Kidney glomerular epithelial cell (primary cell): ENCODE measurements at regions not wholly inside any gene's neighbourhood (a gene's known extent, or its start where the extent isn't known, plus 50 kb on each side); places are given as distances from the start of the nearest gene placed in this dataset.
"Not testable (repeated sequence)": the region's sequence is repeated elsewhere in the genome, so short reads cannot be mapped to it uniquely, and the experiment has no call there.

Experiments used
- DNase-seq: peaks from one replicate; lab custom pipeline; 2025; lab: John Stamatoyannopoulos, UW

DNA sequence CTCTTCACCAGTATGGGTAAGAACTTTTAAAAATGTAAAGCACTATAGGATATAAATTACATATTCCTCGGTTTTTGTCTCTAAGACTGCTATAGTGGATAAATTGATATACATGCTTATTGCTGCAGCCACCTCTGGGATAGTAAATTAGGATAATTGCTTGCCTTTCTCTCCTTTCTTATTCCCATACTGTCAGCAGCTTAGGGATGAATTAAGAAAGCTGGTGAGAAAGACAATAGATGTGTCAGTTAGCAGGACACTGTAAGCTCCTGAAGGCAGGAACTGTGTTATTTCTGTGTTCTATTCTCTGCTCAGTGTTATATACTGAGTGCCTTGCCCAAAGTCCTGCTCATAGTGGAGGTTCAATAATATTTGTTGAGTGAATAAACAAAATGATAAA is 828.6 kb upstream of the ACVR2A start:
- no peak for DNase-seq

DNA sequence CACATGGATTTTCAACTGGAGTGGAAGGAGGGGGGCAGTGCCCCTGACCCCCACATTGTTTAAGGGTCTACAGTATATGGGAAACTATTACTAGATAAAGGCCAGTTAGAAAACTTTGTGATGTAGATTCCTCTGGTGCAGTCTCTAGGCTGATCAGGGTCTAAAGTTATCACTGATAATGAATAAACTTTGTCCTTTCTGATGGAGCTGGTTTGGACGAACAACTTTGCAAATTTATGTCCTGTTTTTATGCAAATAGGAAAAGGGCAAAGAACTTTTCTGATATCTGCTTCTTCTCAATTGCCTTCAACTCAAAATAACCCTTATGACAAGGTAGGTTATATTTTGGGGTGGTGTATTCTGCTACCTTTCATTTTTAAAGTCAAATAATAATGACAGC is 829.2 kb upstream of the ACVR2A start:
- DNase-seq = no peak

DNA sequence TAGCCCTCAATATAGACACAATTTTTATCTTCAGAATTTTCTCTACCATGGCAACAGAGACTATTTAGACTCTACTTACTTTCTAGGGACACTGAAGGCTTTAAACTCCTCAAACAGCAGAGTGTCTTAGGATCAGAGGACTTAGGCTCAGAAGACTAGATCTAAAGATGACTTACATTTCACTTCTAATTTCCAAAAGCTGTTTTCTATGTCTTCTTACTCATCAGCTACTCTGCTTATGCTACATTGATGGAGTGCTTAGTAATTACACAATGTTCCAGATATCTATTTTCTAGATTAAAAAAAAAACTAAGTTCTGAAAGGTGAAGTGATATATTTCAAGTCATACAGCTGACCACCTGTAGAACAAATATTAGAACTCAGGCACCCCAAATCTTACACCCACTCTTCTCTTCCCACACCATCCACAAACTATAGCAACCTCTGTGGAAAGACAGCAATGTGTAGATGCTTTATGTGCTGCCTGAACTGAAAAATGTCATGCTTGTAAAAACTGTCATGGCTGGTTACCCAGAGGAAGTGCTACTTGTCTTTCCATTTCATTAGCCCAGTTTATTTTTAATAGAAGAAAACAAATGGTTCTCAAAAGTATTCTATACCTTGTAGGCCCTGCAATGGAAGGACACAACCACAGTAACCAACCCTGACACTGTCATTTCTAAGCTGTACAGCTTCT is 831.0 kb upstream of the ACVR2A start:
- no peak for DNase-seq

DNA sequence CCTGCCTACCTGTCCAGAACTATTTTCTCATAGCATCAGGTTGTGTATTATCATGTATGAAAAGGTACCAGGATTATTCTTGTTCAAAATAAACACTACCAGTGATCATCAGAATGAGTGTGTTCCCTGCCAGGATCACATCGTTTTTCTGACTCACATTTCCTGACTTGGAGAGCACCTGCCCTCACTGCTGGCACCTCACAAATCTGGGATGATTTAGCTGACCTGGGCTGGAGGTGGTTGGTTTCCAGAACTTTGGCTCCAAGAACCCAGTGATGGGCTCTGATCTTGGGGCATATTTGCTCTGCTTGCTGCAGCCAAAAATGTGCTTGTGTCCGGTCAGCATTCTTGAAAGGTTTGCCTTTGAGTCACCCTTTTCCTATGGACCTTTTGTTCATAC is 836.3 kb upstream of the ACVR2A start:
- DNase-seq = no peak

DNA sequence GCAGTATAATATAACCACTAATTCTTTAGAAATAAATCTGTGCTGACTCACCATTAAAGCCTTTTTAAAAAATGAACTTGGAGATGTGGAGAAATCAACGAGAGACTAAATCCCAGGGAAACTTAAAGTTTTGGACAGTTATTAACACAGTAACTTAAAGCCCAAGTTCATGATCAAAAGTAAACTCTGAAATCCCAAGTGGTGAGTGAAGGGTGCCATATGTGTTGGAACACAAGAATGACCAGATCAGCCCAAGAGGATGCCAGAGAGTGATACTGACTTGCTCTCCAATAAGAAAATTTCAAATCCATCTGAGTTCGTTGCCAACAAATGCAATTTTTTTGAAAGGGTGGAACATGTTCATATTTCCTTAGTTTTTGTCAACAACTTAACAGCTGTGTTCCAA is 838.1 kb upstream of the ACVR2A start:
- DNase-seq = no peak

DNA sequence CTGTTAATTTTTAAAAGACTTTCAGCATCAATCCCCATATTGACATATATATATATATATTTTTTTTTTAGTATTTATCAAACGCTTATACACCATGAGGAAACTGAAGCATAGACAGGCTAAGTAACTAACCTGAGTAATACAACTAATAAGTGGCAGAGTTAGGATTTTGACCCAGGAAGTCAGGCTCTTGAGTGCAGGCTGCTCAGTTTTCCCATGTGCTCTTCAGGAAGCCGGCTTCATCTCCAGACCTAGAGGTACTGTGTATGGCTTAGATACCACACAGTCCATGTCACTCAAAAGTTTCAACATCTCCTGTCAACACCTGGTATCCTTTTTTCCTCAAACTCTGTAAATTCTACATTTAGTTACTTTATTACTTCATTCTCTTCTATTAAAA is 841.7 kb upstream of the ACVR2A start:
- no peak for DNase-seq

DNA sequence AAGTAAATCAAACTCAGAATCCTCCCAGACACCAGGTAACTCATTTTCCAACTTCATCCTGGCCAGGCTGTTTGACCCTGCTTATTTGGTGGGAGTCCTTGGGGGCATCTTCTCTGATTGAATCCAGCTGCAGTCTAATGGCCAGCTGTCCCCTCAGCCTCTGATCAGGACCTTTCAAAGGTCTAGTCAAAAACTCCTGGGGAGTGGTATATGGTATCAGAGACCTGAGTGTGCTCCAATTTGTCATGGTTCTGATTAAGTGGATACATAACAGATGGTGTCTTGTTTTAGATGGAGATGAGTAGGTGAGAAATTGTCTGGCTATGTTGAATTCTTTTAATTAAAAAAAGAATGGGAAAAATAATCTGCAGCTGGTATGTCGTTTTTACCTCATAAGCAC is 842.6 kb upstream of the ACVR2A start:
- no peak for DNase-seq

DNA sequence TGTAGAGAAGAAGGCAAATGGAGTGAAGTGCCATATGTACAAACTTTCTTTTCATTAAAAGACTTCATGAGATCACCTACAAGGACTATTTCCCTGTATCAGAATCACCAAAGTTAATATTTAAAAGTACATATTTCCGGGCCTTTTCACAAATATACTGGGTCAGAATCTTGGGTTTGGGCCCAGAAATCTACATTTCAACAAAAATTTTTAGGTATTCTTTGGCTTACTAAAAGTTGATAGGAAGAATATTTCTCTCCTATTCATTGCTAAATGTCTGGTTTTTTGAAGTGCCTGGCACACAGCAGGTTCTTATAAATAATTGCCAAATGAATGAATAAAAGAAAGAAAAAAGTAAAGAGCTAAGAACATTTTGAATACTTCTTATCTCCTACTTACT is 843.8 kb upstream of the ACVR2A start:
- no peak for DNase-seq

DNA sequence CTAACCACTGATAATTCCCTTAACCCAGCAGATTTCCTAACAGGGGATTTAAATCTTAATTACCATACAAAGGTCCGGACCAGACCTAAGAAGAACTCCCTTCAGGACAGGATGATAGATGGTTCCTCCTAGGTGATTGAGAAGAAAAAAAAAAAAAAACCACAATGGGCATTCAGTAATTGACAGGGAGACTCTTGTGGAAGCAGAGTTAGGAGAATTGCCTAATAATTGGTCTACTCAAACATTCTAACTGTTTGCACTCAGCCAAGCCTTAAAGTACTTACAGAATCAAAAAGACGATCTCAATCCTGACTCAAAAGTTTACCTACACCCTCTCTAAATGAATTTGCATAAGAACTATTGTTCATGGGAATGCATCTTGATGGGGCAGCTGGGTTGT is 844.7 kb upstream of the ACVR2A start:
- not testable (repeated sequence) for DNase-seq

DNA sequence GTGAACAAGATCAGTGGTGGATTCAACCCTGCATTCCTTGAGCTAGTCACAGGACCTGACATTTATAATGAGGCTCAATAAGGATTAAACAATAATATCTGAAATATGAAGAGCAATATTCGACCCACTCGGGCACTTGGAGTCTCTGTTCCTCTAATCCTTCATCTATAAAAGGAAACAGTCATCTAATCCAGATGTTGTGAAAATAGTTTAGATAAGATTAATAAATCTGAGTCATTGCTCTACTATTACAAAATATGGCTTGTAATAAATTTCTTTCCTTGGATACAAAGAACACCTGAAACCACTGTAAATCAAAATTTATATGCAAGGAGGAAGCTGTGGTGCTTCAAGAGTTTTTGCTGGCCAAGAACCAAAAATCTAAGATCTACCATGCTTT is 846.9 kb upstream of the ACVR2A start:
- no peak for DNase-seq

DNA sequence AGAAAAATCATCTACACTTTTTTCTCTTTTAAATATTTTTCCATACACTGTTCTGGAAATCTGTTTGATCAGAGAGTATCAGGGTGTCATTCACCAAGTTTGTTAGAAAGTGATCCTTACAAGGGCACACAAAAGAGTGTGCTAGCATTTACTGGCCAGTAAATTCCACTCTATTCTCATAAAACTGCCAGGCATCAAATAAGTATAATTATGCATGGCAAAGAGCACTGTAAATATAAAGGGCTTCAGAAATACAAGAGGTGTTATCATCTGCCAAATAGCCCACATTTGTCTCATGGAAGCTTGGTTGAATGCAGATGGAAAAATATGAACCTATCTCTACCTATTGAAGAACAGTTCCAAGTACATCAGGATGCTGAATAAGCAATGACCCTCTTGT is 847.3 kb upstream of the ACVR2A start:
- DNase-seq = no peak

DNA sequence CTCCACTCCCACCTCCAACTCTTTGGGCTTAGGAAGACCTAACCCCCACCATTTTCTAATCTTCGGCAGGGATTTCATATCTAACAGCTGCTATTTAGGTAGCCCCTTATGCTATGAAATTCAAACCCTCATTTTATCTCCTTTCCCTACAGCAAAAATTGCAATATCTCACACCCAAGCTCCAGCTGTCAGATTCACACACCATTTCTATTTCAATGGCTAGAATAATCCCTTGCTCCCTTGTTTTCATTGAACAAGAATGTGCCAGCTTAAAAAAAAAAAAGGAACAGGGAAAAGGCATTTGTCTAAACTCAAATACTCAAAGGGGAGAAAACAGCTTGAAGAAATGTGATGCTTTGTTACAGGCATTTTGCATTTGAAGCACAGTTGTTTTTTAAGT is 850.6 kb upstream of the ACVR2A start:
- no peak for DNase-seq

DNA sequence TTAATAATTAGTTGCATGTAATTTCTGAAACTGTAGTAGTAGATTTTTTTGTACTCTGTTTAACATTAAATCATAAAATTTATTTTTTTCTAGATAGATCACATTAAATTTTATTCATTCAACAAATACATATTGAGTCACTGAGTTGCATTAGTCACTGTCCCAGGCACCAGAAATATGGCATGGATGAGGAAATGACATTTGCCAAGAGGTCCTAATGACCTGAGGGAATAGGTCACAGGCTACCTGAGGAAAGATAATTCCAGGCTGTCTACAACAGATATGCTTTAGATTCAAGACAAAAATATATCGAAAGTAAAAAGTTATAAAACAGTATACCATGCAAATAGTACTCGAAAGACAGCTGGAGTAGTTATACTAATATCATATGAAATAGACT is 852.4 kb upstream of the ACVR2A start:
- DNase-seq = no peak

DNA sequence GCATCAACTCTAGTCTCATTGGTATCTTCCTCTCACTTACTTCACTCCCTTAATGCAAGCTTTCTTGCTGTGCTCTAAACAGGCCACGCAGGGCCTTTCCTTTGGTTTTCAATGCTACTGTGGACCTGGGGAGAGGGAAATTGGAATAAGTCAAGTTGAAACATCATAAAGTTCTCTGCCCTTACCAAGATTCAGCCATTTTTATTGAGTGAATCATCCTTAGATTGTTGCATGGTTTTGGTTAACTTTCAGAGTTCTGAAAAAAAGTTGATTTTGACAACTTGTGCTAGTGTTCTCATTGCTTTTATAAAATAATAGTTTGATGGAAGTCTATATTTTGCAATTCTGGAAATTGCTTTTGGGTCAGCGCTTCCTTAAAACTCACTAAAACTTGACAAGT is 852.8 kb upstream of the ACVR2A start:
- no peak for DNase-seq

DNA sequence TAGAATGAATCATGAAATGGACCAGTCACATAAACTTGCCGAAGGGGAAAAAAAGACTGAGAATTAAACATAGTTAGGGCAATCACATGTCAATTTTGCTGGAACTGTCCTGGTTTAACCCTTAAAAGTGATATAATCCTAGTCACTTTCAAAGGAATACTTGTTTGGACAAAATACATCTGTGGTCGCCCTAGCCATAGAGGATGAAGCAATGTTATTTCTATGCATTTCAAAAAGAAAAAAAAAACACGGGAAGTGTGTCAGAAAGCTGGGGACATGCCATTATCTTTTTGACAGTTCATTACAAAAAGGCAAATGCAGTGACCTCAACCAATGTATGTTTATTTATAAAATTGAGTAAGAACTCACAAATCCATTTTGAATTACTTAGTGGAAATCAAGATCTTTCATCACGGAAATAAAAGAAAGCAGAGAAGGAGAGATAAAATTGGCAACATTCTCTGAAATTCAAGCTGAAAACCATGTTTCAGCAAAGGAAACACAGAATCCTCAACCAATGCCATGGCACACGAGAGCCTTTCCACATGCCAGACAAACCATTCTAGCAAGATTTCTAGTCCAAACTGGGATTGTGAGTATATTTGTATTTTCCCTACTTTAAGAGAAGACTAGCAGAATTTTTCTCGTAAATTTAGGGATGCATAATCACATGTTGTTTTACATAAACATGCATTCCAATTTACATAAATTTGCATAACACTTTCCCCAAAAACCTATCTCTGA is 854.3 kb upstream of the ACVR2A start:
- DNase-seq = no peak

DNA sequence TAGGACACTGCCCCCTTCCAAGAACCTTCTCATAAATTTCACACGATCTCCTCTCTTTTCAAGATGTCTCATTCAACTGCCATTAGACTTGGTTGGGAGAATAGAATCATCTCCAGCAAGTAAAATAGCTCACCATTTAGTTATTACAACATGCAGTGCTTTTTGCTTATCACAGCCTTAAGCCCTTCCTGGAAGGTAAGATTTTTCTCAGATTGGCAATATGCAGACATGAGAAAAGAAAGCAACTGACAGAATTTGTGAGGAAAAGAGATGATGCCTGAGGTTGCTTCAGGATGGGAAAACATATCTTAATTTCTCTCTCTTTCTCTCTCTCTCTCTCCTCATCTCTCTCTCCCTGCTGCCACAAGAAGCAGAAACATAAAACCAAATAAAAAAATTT is 855.1 kb upstream of the ACVR2A start:
- no peak for DNase-seq

DNA sequence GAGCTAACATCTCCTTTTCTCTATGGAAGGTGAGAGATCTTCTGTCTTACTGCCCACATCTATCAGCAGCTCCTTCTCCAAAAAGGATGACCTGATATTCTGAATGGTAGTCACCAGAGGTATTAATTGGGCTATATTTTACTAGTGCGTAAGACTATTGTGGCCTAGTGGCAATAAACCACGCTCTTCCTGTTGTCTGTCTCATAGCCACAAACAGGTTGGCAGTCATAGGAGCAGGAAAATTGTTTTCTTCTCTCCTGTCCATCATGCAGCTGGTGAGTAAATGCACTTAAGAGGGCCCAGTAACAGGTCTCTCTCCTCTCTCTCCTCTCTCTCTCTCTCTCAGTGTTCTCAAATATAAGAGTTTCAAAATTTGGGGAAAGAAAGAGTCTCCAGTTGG is 856.8 kb upstream of the ACVR2A start:
- no peak for DNase-seq

DNA sequence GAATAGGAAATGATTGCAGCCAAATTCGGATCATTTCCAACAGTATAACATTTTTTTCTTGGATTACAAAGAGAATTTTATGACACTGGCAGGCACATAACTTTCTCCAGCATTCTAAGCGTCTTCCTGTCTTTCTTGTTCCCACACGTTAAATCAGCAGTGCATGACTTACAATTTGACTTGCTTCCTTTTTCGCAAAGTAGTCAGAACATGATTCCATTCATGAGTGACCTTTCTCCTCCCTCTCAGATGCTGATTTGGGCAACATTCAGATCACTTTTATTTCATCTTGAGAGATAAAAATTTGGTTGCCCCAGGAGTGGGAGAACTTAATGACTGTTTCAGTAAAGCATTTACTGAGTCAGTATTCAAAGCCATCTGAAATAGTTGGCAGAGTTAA is 858.7 kb upstream of the ACVR2A start:
- peak; percentile 54 for DNase-seq

DNA sequence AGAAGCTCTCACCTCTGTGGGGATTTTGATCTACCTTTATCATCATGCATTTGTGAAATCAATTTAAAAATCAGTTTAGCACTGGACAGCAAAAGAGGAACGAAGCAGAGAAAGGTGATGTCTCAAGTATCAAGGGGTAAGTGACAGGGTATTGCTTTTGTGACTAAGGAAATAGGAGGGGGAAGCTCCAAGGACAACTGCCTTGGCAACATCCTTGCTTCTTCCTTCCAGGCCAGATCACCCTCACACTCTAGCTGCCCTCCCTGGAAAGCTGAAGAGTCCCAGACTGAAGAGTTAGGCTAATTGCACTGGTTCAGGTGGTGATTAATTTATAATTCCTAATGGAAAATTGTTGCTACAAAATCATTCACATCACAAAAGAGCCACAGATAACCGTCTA is 859.1 kb upstream of the ACVR2A start:
- no peak for DNase-seq

DNA sequence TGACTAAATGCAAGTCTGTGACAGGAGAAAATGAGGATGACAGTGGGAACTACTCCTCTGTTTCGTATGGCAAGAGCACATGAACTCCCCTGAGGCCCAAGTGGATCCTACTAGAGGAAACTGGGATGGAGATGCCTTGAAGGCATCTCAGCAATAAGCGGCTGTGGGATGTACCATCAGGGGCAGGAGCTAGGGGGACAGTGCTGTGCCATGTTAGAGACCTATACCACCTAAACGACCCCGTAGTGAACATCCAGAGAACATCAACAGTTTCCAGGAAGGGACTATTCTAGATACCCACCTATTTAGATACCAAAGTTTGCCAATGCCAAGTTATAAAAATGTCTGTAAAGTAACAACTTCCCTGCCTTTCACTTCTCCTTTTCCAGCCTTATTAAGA is 860.8 kb upstream of the ACVR2A start:
- DNase-seq = no peak

DNA sequence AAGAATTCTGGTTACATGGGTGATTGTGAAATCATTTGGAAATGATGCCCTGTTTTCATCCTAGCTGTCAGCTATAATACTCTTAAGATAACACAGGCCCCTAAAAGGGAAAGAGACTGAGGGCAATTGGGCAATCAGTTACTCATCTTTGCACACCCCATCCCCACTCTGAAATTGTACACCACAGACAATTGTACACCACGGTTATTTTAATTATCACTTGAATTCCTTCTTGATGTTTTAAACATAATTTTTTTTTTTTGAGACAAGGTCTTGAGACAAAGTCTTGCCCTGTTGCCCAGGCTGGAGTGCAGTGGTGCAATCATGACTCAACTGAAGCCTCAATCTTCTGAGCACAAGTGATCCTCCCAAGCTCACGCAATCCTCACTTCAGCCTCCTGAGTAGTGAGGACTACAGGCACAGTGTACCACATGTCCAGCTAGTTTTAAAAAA is 862.4 kb upstream of the ACVR2A start:
- peak; percentile 49 for DNase-seq

DNA sequence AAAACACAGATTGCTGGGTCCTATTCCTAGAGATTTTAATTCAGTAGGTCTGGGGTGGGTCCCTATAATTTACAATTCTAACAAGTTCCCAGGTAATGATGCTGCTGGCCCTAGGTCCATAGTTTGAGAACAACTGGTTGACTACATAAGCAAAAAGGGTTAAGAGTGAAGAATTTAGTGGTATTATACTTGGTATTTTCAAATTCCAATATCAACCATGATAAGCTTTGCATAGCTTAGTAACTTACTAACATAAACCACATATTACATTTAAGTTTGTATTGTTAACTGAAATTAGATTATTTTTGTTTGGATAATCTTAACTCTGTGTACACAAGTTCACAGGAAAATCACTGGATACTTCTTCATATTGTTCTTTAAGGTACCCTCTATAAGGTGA is 862.9 kb upstream of the ACVR2A start:
- no peak for DNase-seq

DNA sequence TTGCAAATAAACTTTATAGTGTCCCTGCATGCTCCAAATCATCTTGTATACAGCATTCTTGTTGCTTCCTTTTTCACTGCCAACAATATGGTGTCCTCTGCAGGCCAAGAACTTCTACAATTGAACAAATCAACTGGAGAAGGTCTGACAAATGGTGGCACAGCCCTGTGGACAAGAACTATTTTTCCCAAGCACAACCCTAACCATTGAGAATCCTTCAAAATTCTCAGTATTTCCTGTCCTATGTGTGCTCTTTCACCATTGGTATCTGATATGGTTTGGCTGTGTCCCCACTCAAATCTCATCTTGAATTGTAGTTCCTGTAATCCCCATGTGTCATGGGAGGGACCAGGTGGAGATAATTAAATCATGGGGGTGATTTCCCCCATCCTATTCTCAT is 865.1 kb upstream of the ACVR2A start:
- DNase-seq = no peak
